ENCODE measurements at regions not wholly inside any gene's neighbourhood (a gene's known extent, or its start where the extent isn't known, plus 50 kb on each side); places are given as distances from the start of the nearest gene placed in this dataset.

- TF ChIP-seq POLR2A (IDR thresholded peaks at IDR 0.05) (no peak), CTCF (IDR thresholded peaks at IDR 0.05) (peak in 2 of 4 experiments; percentile 21 to 47)
Observed at GRCh38 chr3:39724233-39724846, 85.1 kb upstream of the MYRIP start.

Measured in uterus (tissue), 2 donors.